ENCODE measurements at regions not wholly inside any gene's neighbourhood (a gene's known extent, or its start where the extent isn't known, plus 50 kb on each side); places are given as distances from the start of the nearest gene placed in this dataset.

- TF ChIP-seq SMC3 (conservative IDR thresholded peaks at IDR 0.05; ENCODE audit: poor library complexity) (no peak), RAD21 (conservative IDR thresholded peaks at IDR 0.05) (no peak), CTCF (IDR thresholded peaks at IDR 0.05; ENCODE audit: poor library complexity, severe bottlenecking) (no peak), MXI1 (conservative IDR thresholded peaks at IDR 0.05; ENCODE audit: poor library complexity, severe bottlenecking) (no peak), EZH2 (IDR thresholded peaks at IDR 0.05; ENCODE audit: borderline replicate concordance, insufficient read depth, low read length, poor library complexity, severe bottlenecking) (no peak), EP300 (conservative IDR thresholded peaks at IDR 0.05; ENCODE audit: poor library complexity, severe bottlenecking) (no peak), TAF1 (IDR thresholded peaks at IDR 0.05; ENCODE audit: low read depth) (no peak), REST (IDR thresholded peaks at IDR 0.05; ENCODE audit: borderline replicate concordance) (no peak), POLR2AphosphoS5 (IDR thresholded peaks at IDR 0.05) (no peak)
- Histone ChIP-seq H3K27me3 (ENCODE audit: insufficient read depth, low read depth, low read length) (no peaks in the 10 kb centered on the region), H3K79me2 (replicated peaks; ENCODE audit: insufficient read depth, low read length) (no peaks in the 10 kb centered on the region), H3K36me3 (ENCODE audit: insufficient read depth, low read length) (no peaks in the 10 kb centered on the region), H3K9me2 (ENCODE audit: insufficient read depth, low read length) (no peaks in the 10 kb centered on the region), H3K4me3 (ENCODE audit: low read length) (no peak overlapping the region), H3K9ac (ENCODE audit: low read length) (no peak overlapping the region), H3F3A (ENCODE audit: insufficient read depth, low read length, poor library complexity, severe bottlenecking) (no peaks in the 10 kb centered on the region), H3K4me2 (ENCODE audit: low read length) (no peak overlapping the region), H3K27ac (ENCODE audit: low read length) (no peak overlapping the region), H4K20me1 (ENCODE audit: insufficient read depth) (no peaks in the 10 kb centered on the region), H3K9me3 (ENCODE audit: low read length) (no peaks in the 10 kb centered on the region), H2AFZ (ENCODE audit: low read depth, low read length) (no peak overlapping the region)
Observed at GRCh38 chr6:138025528-138025978, 81.7 kb downstream of the PERP start.

- no peak overlapping the region for H3K4me2 ChIP-seq (ENCODE audit: low read length)
- TF ChIP-seq TAF1 (IDR thresholded peaks at IDR 0.05; ENCODE audit: low read depth), result no peak
- TF ChIP-seq EP300 (conservative IDR thresholded peaks at IDR 0.05; ENCODE audit: poor library complexity, severe bottlenecking), result no peak
- no peak for TF ChIP-seq CTCF (IDR thresholded peaks at IDR 0.05; ENCODE audit: poor library complexity, severe bottlenecking)
- TF ChIP-seq MXI1 (conservative IDR thresholded peaks at IDR 0.05; ENCODE audit: poor library complexity, severe bottlenecking), result no peak
- no peak for TF ChIP-seq REST (IDR thresholded peaks at IDR 0.05; ENCODE audit: borderline replicate concordance)
- no peak for TF ChIP-seq SMC3 (conservative IDR thresholded peaks at IDR 0.05; ENCODE audit: poor library complexity)
- TF ChIP-seq EZH2 (IDR thresholded peaks at IDR 0.05; ENCODE audit: borderline replicate concordance, insufficient read depth, low read length, poor library complexity, severe bottlenecking), result no peak
- no peak for TF ChIP-seq POLR2AphosphoS5 (IDR thresholded peaks at IDR 0.05)
- TF ChIP-seq RAD21 (conservative IDR thresholded peaks at IDR 0.05), result no peak
Observed at GRCh38 chr6:138026342-138026741, 80.9 kb downstream of the PERP start.

More at GRCh38 chr6:138026342-138026741, 80.9 kb downstream of the PERP start:
- Histone ChIP-seq H3K79me2 (replicated peaks; ENCODE audit: insufficient read depth, low read length) (no peaks in the 10 kb centered on the region), H2AFZ (ENCODE audit: low read depth, low read length) (no peak overlapping the region), H3K36me3 (ENCODE audit: insufficient read depth, low read length) (no peaks in the 10 kb centered on the region), H3K27me3 (ENCODE audit: insufficient read depth, low read depth, low read length) (no peaks in the 10 kb centered on the region), H3K4me3 (ENCODE audit: low read length) (no peak overlapping the region), H3K9ac (ENCODE audit: low read length) (no peak overlapping the region), H3K9me3 (ENCODE audit: low read length) (no peaks in the 10 kb centered on the region), H4K20me1 (ENCODE audit: insufficient read depth) (no peaks in the 10 kb centered on the region), H3K9me2 (ENCODE audit: insufficient read depth, low read length) (no peaks in the 10 kb centered on the region), H3F3A (ENCODE audit: insufficient read depth, low read length, poor library complexity, severe bottlenecking) (no peaks in the 10 kb centered on the region), H3K27ac (ENCODE audit: low read length) (no peak overlapping the region)

Data from neural cell (in vitro differentiated cells).